A673 (cell line): ENCODE measurements at regions not wholly inside any gene's neighbourhood (a gene's known extent, or its start where the extent isn't known, plus 50 kb on each side); places are given as distances from the start of the nearest gene placed in this dataset.

Experiments used
- BruUV-seq: library from RNA; stranded (reverse); fragments of 400-500 nt; replicated peaks from 2 replicates; lab custom pipeline; 2021; lab: Mats Ljungman, UMichigan
- CTCF ChIA-PET: fragments of 300-600 bp; sonication (Branson Sonifier 250); formaldehyde crosslinking; loops from one replicate; lab custom pipeline; 2022; ENCODE audit warnings: antibody characterized with exemption; lab: Charles Lee
- POLR2A ChIA-PET: fragments of 300-600 bp; sonication (Branson Sonifier 250); formaldehyde crosslinking; loops from one replicate; lab custom pipeline; 2022; ENCODE audit warnings: antibody characterized with exemption; ENCODE audit not compliant: low non-redundant PET; lab: Charles Lee
- DNase-seq: peaks from one replicate; pipeline ENCODE4 v3.0.0-alpha.2; 2015; ENCODE audit warnings: low spot score
- H3K27ac ChIP-seq: fragments of 200-600 bp; sonication (generic); 2 replicates; pipeline ENCODE4 v1.5.1; 2016; ENCODE audit warnings: mixed run types, low read depth, mild to moderate bottlenecking, mixed read lengths, antibody characterized with exemption, low read length; ENCODE audit not compliant: poor library complexity, severe bottlenecking
- H3K27me3 ChIP-seq: fragments of 200-600 bp; sonication (generic); replicated peaks from 2 replicates; pipeline ENCODE4 v1.6.1; 2017; ENCODE audit warnings: mixed run types, low read depth, mild to moderate bottlenecking, mixed read lengths, antibody characterized with exemption, low read length; ENCODE audit not compliant: insufficient read depth, poor library complexity
- H3K36me3 ChIP-seq: fragments of 200-600 bp; sonication (generic); 2 replicates; pipeline ENCODE4 v1.6.1; 2016; ENCODE audit warnings: mixed run types, mild to moderate bottlenecking, mixed read lengths, antibody characterized with exemption, low read length; ENCODE audit not compliant: insufficient read depth, poor library complexity, severe bottlenecking
- H3K4me1 ChIP-seq: fragments of 200-600 bp; sonication (generic); 2 replicates; pipeline ENCODE4 v1.6.1; 2017; ENCODE audit warnings: mixed run types, mild to moderate bottlenecking, mixed read lengths, antibody characterized with exemption, low read length; ENCODE audit not compliant: insufficient read depth, poor library complexity, severe bottlenecking
- H3K4me3 ChIP-seq: fragments of 200-600 bp; sonication (generic); 2 replicates; pipeline ENCODE4 v1.5.1; 2016; ENCODE audit warnings: low read depth, mixed run types, mild to moderate bottlenecking, mixed read lengths, low read length; ENCODE audit not compliant: poor library complexity, severe bottlenecking
- H3K9me3 ChIP-seq: fragments of 200-600 bp; sonication (generic); 2 replicates; pipeline ENCODE4 v1.6.1; 2016; ENCODE audit warnings: mixed run types, low read depth, mild to moderate bottlenecking, mixed read lengths, antibody characterized with exemption, low read length; ENCODE audit not compliant: poor library complexity, severe bottlenecking
- EZH2 ChIP-seq: fragments of 200-600 bp; sonication (generic); IDR thresholded peaks from 2 replicates; pipeline ENCODE4 v1.6.1; 2017; ENCODE audit warnings: borderline replicate concordance, low read depth, mild to moderate bottlenecking, mixed read lengths, antibody characterized with exemption, low read length; ENCODE audit not compliant: poor library complexity, severe bottlenecking
- intact Hi-C: fragments of 100-400 bp; cut with micrococcal nuclease; formaldehyde crosslinking; loops from one replicate; pipeline ENCODE4 v1.10.0; 2022; ENCODE audit not compliant: unreplicated experiment
- TF ChIP-seq, protein P1 (sequence below): fragments of 300-800, 200-600 bp; sonication (generic); conservative IDR thresholded peaks from 2 replicates; pipeline ENCODE4 v1.5.1; 2017; ENCODE audit warnings: low read depth, mild to moderate bottlenecking, antibody characterized with exemption, low read length, moderate library complexity, mixed read lengths

DNA sequence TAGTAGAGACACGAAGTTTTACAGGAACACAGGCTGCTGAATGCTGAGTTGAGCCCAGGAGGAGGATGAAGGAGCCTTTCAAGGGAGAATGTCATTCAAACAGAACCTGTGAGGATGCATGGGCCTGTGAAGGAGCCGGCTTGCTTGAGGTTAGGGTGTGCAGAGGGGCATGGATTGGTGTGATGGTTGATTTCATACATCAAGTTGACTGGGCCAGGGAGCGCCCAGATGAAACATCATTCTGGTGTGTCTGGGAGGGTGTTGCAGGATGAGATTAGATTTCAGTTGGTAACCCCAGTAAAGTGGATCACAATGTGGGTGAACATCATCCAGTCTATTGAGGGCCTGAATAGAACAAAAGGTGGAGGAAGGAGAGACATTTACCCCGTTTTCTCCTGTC is 243.6 kb downstream of the EDEM1 start:
- Histone ChIP-seq H3K27me3 (no peaks in the 10 kb centered on the region), H3K4me1 (no peaks in the 10 kb centered on the region), H3K4me3 (no peak overlapping the region), H3K27ac (no peak overlapping the region), H3K36me3 (no peaks in the 10 kb centered on the region), H3K9me3 (no peaks in the 10 kb centered on the region)
- TF ChIP-seq, protein P1, sequence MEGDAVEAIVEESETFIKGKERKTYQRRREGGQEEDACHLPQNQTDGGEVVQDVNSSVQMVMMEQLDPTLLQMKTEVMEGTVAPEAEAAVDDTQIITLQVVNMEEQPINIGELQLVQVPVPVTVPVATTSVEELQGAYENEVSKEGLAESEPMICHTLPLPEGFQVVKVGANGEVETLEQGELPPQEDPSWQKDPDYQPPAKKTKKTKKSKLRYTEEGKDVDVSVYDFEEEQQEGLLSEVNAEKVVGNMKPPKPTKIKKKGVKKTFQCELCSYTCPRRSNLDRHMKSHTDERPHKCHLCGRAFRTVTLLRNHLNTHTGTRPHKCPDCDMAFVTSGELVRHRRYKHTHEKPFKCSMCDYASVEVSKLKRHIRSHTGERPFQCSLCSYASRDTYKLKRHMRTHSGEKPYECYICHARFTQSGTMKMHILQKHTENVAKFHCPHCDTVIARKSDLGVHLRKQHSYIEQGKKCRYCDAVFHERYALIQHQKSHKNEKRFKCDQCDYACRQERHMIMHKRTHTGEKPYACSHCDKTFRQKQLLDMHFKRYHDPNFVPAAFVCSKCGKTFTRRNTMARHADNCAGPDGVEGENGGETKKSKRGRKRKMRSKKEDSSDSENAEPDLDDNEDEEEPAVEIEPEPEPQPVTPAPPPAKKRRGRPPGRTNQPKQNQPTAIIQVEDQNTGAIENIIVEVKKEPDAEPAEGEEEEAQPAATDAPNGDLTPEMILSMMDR: no peak
- no peak for TF ChIP-seq EZH2
- intact Hi-C loops: no loop called here
- POLR2A ChIA-PET: no interaction called here
- BruUV-seq: no TSS peak
- no peak for DNase-seq
- CTCF ChIA-PET: no interaction called here

DNA sequence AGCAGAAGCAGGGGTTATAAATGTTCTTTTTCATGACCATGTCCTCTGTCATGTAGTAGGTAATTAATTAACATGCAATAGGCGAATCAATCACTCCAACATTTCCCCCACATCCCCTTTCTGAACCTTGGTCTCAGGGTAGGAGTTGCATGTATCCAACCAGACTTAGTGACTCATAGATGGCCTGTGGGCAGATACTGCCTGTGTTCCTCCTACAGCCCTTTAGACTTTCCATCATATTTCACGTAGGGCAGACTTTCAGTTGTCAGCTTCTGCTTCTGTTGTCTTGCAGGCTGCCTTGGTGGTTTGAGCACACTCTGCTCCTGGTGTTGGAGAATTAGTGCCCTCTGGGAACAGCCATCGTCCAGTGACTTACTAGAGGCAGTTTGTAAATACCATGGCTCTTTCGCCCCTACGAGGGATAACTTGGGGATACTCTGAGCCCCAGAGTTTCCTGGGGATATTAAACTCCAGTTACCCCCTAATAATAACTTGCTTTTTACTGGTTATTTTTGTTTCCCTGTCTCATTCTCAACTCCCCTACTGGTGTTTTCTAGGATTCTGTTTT is 244.4 kb downstream of the EDEM1 start:
- no TSS peak for BruUV-seq
- Histone ChIP-seq H3K27ac (no peak overlapping the region), H3K4me3 (no peak overlapping the region), H3K9me3 (no peaks in the 10 kb centered on the region), H3K36me3 (no peaks in the 10 kb centered on the region), H3K27me3 (no peaks in the 10 kb centered on the region), H3K4me1 (no peaks in the 10 kb centered on the region)
- TF ChIP-seq, protein P1: no peak
- TF ChIP-seq EZH2: no peak
- ChIA-PET POLR2A (no interaction called here), CTCF (no interaction called here)
- intact Hi-C loops: no loop called here
- no peak for DNase-seq

DNA sequence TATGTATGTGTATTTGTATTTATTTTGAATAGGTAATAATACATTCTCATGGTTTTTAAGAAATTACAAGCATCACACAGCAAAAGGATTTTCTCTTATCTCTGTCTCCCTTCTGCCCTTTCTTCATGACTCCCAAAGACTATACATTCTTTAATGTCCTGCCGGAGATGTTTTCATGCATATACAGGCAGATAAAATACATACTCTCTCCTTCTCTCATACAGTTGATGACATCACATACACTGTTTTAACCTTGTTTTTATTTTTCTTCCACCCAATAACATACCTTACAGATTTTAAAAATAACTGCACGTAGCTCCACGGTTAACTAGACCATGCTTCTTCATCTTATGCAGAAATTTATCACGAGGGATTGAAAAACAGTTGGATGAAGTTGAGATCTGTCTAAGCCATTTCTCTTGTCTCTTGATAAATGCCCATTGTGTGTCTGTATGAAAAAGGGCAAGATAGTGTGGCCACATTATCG is 249.8 kb downstream of the EDEM1 start:
- Histone ChIP-seq H3K4me1 (no peaks in the 10 kb centered on the region), H3K9me3 (no peaks in the 10 kb centered on the region), H3K36me3 (no peaks in the 10 kb centered on the region), H3K27me3 (no peaks in the 10 kb centered on the region), H3K27ac (no peak overlapping the region), H3K4me3 (no peak overlapping the region)
- TF ChIP-seq, protein P1: no peak
- no peak for TF ChIP-seq EZH2
- CTCF ChIA-PET: no interaction called here
- no TSS peak for BruUV-seq
- POLR2A ChIA-PET: no interaction called here
- DNase-seq: no peak
- intact Hi-C loops: no loop called here
